Omental fat pad (tissue), 3 donors: ENCODE measurements at regions not wholly inside any gene's neighbourhood (a gene's known extent, or its start where the extent isn't known, plus 50 kb on each side); places are given as distances from the start of the nearest gene placed in this dataset.

Experiments
- ATAC-seq: fragments of 150-250 bp; one replicate; pipeline ENCODE4 v1.9.1; 2016; ENCODE audit warnings: mild to moderate bottlenecking, moderate library complexity; ENCODE audit not compliant: low FRiP score
- DNase-seq: peaks from one replicate; pipeline ENCODE4 v3.0.0-alpha.2; 2019; ENCODE audit warnings: low spot score
- CTCF ChIP-seq, 3 donors: fragments of 450-650 bp; IDR thresholded peaks; one replicate each; pipeline ENCODE4 v1.5.1; 2016 to 2017; ENCODE audit warnings: antibody characterized with exemption in 3 of 3, mild to moderate bottlenecking in 3 of 3, moderate library complexity in 2 of 3

GRCh38 chr6:102553214-102553613 is 1159.7 kb downstream of the GRIK2 start:
- TF ChIP-seq CTCF (IDR thresholded peaks at IDR 0.05), result no peak
- DNase-seq (no peak), ATAC-seq (no peak)

GRCh38 chr6:102549221-102549874 is 1155.8 kb downstream of the GRIK2 start:
- ATAC-seq (no peak), DNase-seq (no peak)
- TF ChIP-seq CTCF (IDR thresholded peaks at IDR 0.05), result no peak

GRCh38 chr6:102525336-102525735 is 1131.8 kb downstream of the GRIK2 start:
- no peak for ATAC-seq
- no peak for TF ChIP-seq CTCF (IDR thresholded peaks at IDR 0.05)
- no peak for DNase-seq

- ATAC-seq, result no peak
- DNase-seq, result no peak
- no peak for TF ChIP-seq CTCF (IDR thresholded peaks at IDR 0.05)
Observed at GRCh38 chr6:102520966-102521365, 1127.5 kb downstream of the GRIK2 start.

GRCh38 chr6:102517506-102517905 is 1124.0 kb downstream of the GRIK2 start:
- no peak for TF ChIP-seq CTCF (IDR thresholded peaks at IDR 0.05)
- ATAC-seq (no peak), DNase-seq (no peak)

- DNase-seq, result no peak
- ATAC-seq, result no peak
- TF ChIP-seq CTCF (IDR thresholded peaks at IDR 0.05), result no peak
Observed at GRCh38 chr6:102501615-102502014, 1108.1 kb downstream of the GRIK2 start.

- TF ChIP-seq CTCF (IDR thresholded peaks at IDR 0.05), result no peak
- ATAC-seq, result no peak
- DNase-seq, result no peak
Observed at GRCh38 chr6:102494808-102495207, 1101.3 kb downstream of the GRIK2 start.
